Smooth muscle cell (in vitro differentiated cells): ENCODE measurements at regions not wholly inside any gene's neighbourhood (a gene's known extent, or its start where the extent isn't known, plus 50 kb on each side); places are given as distances from the start of the nearest gene placed in this dataset.

Experiments used
- DNase-seq: peaks from one replicate; lab custom pipeline; 2025; ENCODE audit not compliant: unreplicated experiment; lab: John Stamatoyannopoulos, UW
- H2AFZ ChIP-seq: fragments of 200-600 bp; sonication (generic); 2 replicates; pipeline ENCODE4 v1.6.0; 2016; ENCODE audit warnings: antibody characterized with exemption, low read depth, mild to moderate bottlenecking
- H3F3A ChIP-seq: fragments of 200-600 bp; sonication (generic); 2 replicates; pipeline ENCODE4 v1.6.0; 2017; ENCODE audit warnings: antibody characterized with exemption, low read depth
- H3K27ac ChIP-seq: fragments of 200-600 bp; sonication (generic); 2 replicates; pipeline ENCODE4 v1.5.1; 2016; ENCODE audit warnings: low read depth, mild to moderate bottlenecking
- H3K27me3 ChIP-seq: fragments of 200-600 bp; sonication (generic); 2 replicates; pipeline ENCODE4 v1.6.1; 2016; ENCODE audit warnings: low read depth, mild to moderate bottlenecking
- H3K36me3 ChIP-seq: fragments of 200-600 bp; sonication (generic); 2 replicates; pipeline ENCODE4 v1.5.1; 2016; ENCODE audit warnings: low read depth
- H3K4me1 ChIP-seq: fragments of 200-600 bp; sonication (generic); 2 replicates; pipeline ENCODE4 v1.5.1; 2016; ENCODE audit warnings: low read depth
- H3K4me2 ChIP-seq: fragments of 200-600 bp; sonication (generic); 2 replicates; pipeline ENCODE4 v1.6.0; 2016; ENCODE audit warnings: mild to moderate bottlenecking
- H3K4me3 ChIP-seq: fragments of 200-600 bp; sonication (generic); 2 replicates; pipeline ENCODE4 v1.5.1; 2016; ENCODE audit warnings: mild to moderate bottlenecking
- H3K79me2 ChIP-seq: fragments of 200-600 bp; sonication (generic); 2 replicates; pipeline ENCODE4 v1.6.0; 2016; ENCODE audit warnings: low read depth, mild to moderate bottlenecking
- H3K9ac ChIP-seq: fragments of 200-600 bp; sonication (generic); 2 replicates; pipeline ENCODE4 v1.6.0; 2016; ENCODE audit warnings: low read depth
- H3K9me3 ChIP-seq: fragments of 200-600 bp; sonication (generic); replicated peaks from 2 replicates; pipeline ENCODE4 v1.5.1; 2016; ENCODE audit warnings: low read depth
- H4K20me1 ChIP-seq: fragments of 200-600 bp; sonication (generic); 2 replicates; pipeline ENCODE4 v1.6.0; 2016; ENCODE audit warnings: low read depth
- WGBS: methylation state at CpG from one replicate; pipeline ENCODE4 v1.1.7; 2016; ENCODE audit warnings: low lambda C conversion rate; 5-methylcytosine and 5-hydroxymethylcytosine counted together
- TF ChIP-seq, protein P1 (sequence below): fragments of 200-600 bp; sonication (generic); IDR thresholded peaks from 2 replicates; pipeline ENCODE4 v1.5.1; 2017; ENCODE audit warnings: borderline replicate concordance, mild to moderate bottlenecking, antibody characterized with exemption; ENCODE audit not compliant: insufficient read depth, poor library complexity, severe bottlenecking

- H2AFZ ChIP-seq: no peak overlapping the region
- no peaks in the 10 kb centered on the region for H4K20me1 ChIP-seq
- TF ChIP-seq, protein P1, sequence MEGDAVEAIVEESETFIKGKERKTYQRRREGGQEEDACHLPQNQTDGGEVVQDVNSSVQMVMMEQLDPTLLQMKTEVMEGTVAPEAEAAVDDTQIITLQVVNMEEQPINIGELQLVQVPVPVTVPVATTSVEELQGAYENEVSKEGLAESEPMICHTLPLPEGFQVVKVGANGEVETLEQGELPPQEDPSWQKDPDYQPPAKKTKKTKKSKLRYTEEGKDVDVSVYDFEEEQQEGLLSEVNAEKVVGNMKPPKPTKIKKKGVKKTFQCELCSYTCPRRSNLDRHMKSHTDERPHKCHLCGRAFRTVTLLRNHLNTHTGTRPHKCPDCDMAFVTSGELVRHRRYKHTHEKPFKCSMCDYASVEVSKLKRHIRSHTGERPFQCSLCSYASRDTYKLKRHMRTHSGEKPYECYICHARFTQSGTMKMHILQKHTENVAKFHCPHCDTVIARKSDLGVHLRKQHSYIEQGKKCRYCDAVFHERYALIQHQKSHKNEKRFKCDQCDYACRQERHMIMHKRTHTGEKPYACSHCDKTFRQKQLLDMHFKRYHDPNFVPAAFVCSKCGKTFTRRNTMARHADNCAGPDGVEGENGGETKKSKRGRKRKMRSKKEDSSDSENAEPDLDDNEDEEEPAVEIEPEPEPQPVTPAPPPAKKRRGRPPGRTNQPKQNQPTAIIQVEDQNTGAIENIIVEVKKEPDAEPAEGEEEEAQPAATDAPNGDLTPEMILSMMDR: no peak
- H3K36me3 ChIP-seq: no peaks in the 10 kb centered on the region
- H3K4me1 ChIP-seq: no peaks in the 10 kb centered on the region
- no peaks in the 10 kb centered on the region for H3K27me3 ChIP-seq
- H3K9me3 ChIP-seq: no peaks in the 10 kb centered on the region
- no peak overlapping the region for H3K27ac ChIP-seq
- no peak for DNase-seq
- H3K79me2 ChIP-seq: no peaks in the 10 kb centered on the region
- 62% methylated on average over 2 of the region's 2 CpGs for WGBS
- H3K4me3 ChIP-seq: no peak overlapping the region
- no peak overlapping the region for H3K4me2 ChIP-seq
- no peaks in the 10 kb centered on the region for H3F3A ChIP-seq
- no peak overlapping the region for H3K9ac ChIP-seq
Observed at GRCh38 chr13:58908019-58908679, 1255.6 kb downstream of the DIAPH3 start.

- DNase-seq: no peak
- Histone ChIP-seq H3K27ac (no peak overlapping the region), H4K20me1 (no peaks in the 10 kb centered on the region), H3K4me3 (no peak overlapping the region), H3K79me2 (no peaks in the 10 kb centered on the region), H3F3A (no peaks in the 10 kb centered on the region), H3K9ac (no peak overlapping the region), H3K36me3 (no peaks in the 10 kb centered on the region), H2AFZ (no peak overlapping the region), H3K4me2 (no peak overlapping the region), H3K9me3 (no peaks in the 10 kb centered on the region), H3K27me3 (no peaks in the 10 kb centered on the region), H3K4me1 (no peaks in the 10 kb centered on the region)
- TF ChIP-seq, protein P1: no peak
- 76% methylated on average over 3 of the region's 3 CpGs for WGBS
Observed at GRCh38 chr13:58919551-58919950, 1244.2 kb downstream of the DIAPH3 start.

- no peak for DNase-seq
- Histone ChIP-seq H3K4me2 (no peak overlapping the region), H3K9me3 (no peaks in the 10 kb centered on the region), H3K79me2 (no peaks in the 10 kb centered on the region), H3K27ac (no peak overlapping the region), H3K4me3 (no peak overlapping the region), H2AFZ (no peak overlapping the region), H3K27me3 (no peaks in the 10 kb centered on the region), H3K4me1 (no peaks in the 10 kb centered on the region), H3K9ac (no peak overlapping the region), H4K20me1 (no peaks in the 10 kb centered on the region), H3F3A (no peaks in the 10 kb centered on the region), H3K36me3 (no peaks in the 10 kb centered on the region)
- TF ChIP-seq, protein P1: no peak
- WGBS: 87% methylated on average over 3 of the region's 3 CpGs
Observed at GRCh38 chr13:58921129-58921528, 1242.6 kb downstream of the DIAPH3 start.

DNA sequence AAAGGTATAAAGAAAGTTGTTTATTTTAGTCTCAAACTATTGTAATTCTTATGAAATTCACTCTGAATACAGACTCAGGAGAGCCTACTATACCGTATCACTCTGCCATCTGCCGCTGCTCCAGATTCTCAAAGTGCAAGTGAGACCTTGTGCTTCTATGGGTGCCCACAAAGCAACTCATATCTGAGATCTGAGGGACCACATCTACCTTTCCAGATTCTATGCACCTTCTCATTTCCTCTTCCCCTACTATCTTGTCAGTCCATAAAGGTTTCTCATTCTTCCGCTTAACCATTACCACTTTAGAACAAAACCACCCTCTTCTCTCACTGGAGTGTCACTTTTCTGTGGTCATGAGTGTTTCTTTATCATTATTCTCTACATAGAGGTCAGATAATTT, 1236.9 kb downstream of the DIAPH3 start:
- Histone ChIP-seq H3F3A (no peaks in the 10 kb centered on the region), H3K9ac (no peak overlapping the region), H3K27ac (no peak overlapping the region), H3K36me3 (no peaks in the 10 kb centered on the region), H3K4me1 (no peaks in the 10 kb centered on the region), H3K4me3 (no peak overlapping the region), H4K20me1 (no peaks in the 10 kb centered on the region), H3K9me3 (no peaks in the 10 kb centered on the region), H2AFZ (no peak overlapping the region), H3K27me3 (no peaks in the 10 kb centered on the region), H3K79me2 (no peaks in the 10 kb centered on the region), H3K4me2 (no peak overlapping the region)
- 95% methylated on average over 3 of the region's 3 CpGs for WGBS
- TF ChIP-seq, protein P1: no peak
- DNase-seq: no peak
